Glomerular endothelial cell (primary cell): ENCODE measurements at regions not wholly inside any gene's neighbourhood (a gene's known extent, or its start where the extent isn't known, plus 50 kb on each side); places are given as distances from the start of the nearest gene placed in this dataset.

Source experiments
- DNase-seq: peaks from one replicate; pipeline ENCODE4 v3.0.0-alpha.2; 2011; ENCODE audit warnings: low read depth, low spot score; ENCODE audit errors: extremely low read depth

DNA sequence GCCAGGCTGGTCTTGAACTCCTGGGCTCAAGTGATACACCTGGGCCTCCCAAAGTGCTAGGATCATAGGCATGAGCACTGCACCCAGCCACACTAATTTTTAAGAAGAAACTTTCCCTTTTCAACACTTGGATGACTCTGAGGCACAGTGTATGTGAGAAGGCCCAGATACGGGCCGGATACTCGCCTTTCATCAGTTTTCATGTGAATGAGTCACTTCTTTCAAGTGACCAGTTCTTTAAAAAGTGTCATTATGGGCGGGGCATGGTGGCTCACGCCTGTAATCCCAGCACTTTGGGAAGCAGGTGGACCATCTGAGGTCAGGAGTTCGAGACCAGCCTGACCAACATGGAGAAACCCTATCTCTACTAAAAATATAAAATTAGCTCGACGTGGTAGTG is 120.8 kb downstream of the CTTN start:
- no peak for DNase-seq

DNA sequence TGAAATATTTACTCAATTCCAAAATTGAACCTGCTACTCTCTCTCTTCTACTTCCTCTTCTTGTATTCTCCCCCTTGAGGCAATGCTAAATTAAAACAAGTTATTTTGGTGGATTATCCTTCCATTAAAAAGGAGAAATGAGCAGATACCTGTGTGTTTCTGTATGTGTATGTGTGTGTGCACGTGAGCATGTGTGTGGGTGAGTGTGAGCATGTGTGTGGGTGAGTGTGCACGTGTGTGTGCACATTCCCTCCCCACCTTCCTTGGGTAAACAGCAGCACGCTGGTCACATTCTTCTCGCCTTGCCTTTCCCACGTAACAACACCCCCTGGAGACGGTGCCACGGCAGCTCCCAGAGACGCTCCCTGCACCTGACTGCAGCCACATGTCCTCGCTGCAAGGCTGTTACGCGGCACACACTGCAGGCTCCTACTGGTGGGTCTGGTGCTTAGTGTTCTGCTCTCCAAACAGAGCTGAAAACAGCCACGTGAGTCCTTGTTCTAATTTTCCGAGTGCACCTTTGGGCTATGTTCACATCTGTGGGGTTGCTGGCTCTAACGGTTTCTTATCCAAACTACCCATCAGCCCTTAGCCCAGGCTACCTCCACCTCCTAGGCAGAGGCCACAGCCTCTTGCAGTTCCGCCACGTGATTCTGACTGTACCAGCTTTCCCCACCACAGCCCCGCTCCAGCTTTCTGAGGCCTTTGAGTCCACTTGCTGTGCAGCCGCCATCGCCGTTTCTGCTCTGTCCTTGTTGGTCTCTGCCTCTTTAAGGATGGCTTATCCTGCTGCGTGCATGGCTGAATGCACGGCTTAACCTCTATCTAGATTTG is 123.4 kb downstream of the CTTN start:
- no peak for DNase-seq

DNA sequence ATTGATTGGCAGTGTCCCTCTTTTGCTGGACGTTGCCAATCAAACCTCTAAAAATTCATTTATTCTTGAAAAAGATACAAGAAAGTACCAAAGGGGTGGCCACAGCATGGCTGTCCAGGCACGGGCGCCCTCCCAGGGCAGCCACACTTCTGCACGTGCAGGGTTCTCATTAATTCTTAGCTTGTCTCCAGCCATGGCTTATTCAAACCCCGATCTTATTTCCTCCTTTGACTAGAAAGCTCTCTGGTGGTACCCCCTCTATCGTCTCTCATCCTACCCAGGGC is 123.9 kb downstream of the CTTN start:
- no peak for DNase-seq

DNA sequence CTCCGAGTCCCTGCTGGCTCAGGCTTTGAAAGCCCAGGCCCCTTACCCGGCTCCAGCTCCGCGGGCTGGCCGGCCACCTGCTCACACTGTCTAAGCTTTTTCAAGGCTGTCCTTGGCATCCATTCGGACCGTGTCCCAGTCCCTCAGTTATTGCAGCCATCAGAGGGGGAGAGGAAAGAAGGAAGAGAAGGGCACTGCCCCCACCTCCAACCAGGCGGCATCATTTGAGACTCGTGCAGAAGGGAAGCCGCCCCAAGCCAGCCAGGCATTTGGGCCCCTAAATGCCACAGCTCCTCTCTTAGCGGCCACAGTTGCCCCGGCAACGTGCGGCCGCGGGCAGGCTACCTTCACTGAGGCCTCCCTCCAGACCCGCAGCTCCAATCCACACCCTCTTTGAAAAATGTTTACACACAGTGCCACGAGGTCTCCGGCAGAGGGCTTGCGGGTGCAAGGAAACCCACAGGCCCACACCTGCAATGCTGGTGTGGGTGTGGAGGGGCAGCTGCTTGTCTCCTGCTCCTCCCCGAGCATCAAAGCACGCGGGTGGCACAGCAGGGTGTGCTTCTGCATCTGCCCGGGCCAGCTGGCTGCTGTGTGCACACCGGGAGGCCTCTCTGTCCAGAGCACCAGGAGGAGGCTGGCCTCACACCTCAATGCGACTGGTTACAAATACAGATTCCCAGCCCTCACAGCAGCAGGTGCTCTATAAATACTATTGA is 124.4 kb downstream of the CTTN start:
- DNase-seq: no peak

DNA sequence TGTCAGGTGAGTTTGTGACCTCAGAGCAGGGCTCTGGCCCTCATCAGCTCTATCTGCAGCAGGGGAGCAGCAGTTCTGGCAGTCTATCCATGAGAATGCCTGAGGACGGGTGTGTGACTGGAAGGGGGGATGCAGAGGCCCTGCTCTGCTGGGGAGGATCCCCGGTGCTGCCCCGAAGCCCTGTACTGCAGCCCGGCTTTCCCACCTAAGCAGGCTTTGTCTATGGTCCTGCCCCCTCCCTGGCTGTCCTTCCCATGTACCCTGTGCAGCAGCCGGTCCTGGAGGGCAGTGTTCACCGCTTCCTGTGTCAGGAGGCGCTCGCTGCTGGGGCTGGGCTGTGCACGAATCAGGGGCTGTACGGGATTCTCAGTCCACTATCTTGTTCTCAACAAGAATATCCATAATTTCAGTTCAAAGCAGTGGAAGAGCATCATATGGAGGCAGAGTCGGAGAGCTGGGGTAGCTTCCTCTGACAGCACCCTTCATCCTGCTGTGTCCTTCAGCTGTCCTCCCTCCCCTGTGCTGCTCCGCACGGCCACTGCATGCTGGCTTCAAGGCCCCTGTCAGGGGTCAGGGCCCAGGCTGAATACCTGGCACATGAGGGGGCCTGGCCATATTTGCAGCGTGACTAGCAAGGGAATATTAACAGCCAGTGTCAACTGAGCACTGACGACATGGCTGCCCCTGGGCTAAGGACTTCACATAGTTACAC is 125.2 kb downstream of the CTTN start:
- no peak for DNase-seq

DNA sequence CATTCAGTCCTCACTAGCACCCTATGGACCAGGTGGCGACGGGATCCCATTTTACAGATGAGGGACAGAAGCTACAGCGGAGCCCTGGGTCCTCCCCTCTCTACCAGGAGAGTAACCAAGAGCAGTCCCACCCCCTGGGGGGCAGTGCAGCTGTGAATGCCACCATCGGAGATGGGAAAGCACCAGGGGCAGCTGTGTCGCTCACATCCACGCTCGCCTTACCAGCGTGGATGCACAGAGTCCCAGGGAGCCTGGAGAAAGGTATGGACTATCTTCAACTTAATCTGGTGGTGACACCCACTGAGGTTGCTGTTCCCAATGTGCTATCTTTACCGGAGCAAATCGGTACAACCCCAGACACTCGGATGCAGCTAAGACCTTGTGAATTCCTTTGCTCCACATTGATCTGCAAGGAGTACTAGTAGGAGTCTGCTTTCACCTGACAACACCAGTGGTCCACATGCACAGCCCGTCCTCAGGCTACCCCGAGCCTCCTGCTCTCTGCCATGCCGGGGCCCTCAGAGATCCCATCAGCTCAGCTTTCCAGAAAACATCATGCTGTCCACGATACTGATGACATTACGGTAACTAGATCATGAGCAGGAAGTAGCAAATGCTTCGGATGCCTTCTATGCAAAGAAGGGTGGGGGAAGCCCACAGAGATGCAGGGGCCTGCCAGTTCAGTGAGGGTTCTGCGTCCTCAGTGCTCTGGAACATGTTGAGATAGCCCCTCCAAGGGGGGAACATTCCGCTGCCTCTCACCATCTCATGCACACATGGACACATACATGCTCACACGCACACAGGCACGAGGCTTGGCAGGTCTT is 126.0 kb downstream of the CTTN start:
- no peak for DNase-seq

DNA sequence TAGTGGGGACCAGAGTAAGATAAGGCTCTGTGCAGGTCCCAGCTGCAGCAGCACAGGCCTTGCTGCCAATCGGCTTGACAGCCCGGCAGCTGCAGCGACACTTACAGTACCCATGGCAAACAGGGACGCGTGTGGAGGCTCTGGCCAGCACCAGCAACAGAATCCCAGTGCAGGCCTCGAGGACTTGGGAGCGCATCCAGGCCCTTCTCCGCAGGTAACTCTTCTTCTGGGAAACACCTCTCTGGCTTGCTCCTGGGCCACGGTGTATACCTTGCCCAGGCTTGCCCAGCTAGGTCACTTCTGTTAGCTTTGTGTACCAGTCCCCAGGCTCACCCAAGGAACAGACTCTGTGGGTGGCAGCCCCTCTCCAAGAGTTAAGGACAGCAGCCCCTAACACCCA is 126.7 kb downstream of the CTTN start:
- DNase-seq: no peak

DNA sequence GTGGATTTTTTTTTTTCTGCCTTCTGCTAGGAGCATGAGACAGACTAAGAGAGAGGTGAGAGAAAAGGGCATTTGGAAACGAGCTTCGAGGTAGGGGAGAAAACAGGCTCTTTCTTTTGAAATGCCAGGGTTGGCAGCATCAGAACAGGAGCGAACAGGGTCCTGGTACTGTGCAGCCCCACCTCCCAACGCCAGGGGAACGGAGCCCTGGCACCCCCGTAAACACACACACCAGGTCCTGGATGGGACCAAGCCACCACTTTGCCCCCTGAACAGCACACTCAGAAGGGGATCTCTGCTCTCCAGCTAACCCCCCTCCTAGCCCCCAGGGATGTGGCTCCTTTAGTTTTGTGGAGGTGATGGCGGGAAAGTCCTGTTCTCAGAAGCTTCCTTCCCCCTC is 127.1 kb downstream of the CTTN start:
- no peak for DNase-seq

DNA sequence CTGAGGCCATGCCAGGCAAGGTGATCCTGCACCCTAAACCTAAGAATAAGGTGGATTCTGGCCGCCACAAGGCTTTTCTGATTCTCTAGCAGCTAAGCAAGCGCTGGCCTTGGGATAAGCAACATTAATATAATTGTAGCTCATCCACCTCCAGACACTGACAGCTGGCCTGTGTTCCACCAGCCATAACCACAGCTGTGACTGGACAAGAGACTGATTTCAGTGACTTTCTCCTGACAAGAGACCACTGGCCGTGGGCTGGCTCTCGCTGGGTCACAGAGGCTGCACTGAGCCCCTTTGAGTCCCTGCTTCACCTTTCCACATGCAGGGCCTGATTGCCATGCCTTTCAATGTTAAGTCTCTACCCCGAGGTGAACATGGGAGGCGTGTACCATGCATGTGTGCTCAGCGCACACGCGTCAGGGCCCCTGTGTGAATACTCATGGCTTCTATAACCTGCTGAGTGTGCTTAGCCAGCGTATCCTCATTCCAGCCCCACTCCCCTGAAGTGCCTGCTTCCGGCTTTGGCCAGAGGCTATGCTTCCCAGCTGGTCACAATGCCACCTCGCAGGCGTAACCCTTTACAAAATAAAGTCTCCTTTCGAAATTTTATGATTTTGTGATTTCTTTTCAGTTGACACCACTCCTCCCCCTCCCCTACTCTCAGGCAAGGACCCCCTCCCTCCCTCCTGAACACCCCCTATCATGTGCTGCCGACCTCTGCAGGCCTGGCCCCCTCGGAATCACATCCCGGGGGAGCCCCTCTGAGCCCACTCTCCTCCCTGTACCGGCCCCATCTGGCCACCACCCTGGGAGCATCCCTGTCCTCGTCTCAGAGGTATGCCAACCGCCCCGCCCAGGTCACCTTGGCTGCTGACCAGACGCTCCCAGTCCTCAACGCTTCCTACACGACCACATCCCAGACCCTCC is 128.1 kb downstream of the CTTN start:
- DNase-seq: no peak

DNA sequence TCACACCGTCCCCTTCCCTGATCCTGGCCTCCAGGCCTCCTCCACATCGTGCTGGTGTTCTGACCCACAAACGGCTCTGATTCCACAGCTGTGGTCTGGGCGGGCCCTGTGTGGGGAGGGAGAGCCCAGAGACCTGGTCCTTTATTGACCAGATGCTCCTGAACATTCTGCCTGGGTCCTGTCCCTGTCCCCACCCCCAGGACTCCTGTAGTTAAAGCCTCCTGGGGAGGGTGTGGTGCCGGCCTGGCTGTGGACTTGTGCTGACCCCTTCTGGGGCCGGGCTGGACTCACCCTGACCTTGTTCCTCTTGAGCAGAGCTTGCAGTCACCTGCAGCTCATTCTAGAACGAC is 128.7 kb downstream of the CTTN start:
- no peak for DNase-seq

DNA sequence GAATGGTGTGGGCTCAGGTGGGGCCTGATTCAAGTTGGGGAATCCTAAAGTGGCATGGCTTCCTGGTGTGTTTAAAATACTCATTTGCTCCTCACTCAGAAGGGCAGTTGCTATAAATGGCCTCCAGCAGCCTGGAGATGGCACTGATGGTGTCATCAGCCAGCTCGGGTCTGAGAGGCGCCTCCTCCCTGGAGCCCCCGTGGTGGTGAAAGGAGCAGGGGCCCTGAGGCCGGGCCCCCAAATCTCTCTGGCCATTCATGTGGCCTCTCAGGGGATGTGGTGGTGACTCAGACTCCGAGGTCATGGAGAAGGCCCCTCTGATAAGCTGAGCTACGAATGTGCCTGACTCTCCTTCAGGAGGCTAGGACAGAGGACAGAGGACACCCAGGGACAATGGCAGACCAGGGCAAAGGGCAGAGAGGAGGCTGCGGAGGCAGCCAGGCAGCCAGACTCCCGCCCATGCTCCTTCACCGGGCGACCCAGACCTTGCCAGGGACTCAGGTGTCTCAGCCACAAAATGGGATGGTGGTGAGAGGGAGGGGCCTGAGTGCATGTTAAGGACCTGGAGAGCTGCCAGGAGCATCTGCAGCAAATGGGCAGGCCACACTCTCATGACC is 129.2 kb downstream of the CTTN start:
- DNase-seq: no peak

DNA sequence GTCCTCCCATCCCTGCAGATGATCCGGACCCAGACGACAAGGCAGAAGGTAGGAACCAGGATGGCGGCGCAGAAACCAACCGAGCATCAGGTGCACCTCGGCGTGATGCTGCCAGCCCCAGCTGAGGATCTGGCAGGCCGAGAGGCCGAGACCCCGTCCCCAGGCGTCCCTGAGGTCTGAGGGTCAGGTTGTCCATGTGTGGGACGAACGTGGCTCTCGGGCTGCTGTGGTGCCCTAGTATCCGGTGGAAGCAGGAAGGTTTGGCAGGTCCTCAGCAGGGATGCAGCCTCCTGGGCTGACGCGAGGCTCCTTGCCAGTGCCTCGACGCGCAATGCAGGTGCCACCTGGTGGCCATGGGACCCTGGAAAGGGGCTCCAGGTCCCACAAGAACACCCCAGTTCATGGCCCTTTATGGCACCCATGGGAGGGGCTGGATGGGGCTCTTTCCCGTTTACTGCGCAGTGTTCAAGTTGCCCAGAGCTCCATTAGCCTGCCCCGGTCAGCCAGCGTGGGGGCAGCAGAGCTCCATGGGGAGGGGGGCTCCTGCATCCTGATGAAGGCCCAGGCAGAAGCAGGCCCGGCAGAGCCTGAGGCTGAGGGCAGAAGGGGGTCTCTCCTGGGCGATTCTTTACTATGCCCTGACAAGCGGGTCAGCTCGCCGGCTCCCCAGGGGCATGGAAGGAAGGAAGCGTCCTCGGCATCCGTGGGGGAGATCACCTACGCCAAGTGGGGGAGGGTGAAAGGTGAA is 129.9 kb downstream of the CTTN start:
- DNase-seq: no peak

DNA sequence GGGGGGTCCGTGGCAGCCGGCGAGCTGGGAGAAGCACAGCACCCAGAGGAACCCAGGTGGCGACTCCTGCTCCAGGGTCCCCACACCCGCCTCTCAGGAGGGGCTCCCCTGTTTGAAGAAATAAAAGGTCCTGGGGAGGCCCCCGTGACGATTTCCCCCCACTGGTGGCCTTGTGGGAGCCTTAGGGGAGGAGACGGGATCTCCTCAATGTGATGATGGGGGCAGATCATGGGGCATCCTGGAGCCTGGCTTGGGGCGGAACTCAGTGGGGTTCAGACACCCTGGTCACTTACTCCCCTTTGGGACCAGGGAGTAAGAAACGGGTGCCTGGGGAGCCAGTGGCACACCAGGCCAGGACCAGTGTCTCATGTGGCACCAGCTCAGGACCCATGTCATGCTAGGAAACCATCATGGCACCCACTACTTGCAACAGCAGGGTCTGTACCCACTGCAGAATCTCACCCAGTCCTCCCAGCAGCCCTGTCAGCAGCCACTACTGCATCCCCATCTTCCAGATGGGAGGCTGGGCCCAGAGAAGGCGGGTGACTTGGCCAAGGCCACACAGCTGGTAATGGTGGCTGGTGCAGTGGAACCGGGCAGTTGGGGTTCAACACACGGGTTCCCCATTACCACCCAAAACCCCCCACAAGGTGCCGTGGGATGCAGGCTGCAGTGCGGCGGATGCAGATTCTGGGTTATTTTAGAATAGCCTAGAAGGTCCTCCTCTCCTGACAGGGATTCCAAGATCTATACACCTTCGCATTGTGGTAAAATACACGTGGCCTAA is 130.7 kb downstream of the CTTN start:
- no peak for DNase-seq

DNA sequence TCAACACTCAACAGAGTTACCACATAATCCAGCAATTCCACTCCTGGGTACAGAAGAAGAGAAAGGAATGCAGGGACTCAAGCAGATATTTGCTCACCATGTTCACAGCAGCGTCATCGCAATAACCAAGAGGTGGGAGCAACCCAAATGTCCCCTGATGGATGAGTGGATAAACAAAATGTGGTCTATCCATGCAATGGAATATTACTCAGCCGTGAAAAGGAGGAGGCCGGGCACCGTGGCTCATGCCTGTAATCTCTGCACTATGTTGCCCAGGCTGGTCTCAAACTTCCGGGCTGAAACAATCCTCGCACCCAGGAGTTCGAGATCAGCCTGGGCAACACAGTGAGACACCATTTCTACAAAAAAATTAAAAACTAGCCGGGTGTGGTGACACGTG is 131.7 kb downstream of the CTTN start:
- no peak for DNase-seq

DNA sequence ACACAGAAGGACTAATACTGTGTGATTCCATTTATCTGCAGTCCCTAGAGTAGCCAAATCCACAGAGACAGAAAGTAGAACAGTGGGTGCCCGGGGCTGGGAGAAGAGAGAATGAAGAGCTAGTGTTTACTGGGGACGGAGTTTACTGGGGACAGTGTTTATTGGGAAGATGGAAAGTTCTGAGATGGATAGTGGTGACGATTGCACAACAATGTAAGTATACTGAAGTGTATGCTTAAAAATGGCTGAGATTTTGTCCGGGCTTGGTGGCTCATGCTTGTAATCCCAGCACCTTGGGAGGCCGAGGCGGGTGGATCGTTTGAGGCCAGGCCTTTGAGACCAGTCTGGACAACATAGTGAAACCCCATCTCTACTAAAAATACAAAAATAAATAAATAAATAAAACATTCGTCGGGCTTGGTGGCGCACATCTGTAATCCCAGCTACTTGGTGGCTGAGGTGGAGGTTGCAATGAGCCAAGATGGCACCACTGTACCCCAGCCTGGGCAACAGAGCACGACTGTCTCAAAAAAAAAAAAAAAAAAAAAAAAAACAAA is 132.4 kb downstream of the CTTN start:
- no peak for DNase-seq

DNA sequence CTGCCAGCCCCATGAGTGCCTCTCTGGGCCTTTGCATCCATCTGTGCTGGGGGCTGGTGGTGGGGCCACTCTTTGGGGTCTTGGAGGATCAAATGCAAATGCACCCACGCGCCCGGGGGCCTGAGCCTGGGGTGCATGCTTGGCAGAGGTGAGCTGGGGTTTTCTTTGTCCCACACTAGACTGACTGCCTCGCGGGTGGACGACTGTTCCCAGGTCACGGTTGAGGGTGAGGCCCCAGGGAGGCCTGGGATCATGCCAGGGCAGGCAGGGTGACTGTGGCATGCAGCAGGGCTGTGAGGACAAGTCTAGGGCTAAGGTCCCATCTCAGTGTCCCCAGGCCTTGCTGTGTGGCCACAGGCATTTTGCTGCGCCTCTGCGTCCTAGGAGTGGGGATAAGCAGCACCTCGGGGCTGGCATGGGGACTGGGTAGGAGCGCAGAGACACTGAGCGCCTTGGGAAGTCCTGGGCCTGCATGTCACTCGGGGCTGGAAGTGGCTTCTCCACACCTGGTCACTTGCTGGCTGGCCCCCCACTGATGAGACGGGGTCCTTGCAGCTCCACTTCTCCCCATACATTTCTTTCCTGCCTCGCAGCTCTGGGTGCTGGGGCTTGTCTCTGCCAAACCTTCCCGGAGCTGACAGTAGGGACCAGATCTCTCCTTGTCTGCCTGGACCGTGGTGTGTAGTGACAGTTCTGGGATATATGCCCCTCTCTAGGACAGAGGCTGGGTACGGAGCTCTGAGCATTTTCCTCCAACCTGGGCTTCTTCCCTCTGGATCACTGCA is 133.1 kb downstream of the CTTN start:
- DNase-seq: no peak

DNA sequence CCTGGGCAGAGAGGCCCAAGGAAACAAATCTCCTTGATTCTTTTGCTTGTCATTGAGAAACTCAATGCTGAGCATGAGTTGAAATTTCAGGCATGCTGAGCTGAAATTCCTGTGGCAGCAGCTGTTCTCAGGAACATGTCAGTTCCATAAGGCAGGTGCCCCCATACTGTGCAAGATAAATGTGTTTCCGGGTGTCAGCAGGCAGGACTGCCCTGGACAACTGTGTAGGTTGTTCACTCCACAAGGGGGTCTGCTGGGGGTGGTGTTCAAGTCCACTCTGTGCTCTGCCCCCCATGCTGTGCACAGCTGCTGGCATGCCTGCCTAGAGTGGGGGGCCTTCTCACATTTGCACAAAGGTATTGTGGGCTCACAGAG is 133.7 kb downstream of the CTTN start:
- no peak for DNase-seq
